ENCODE measurements at regions not wholly inside any gene's neighbourhood (a gene's known extent, or its start where the extent isn't known, plus 50 kb on each side); places are given as distances from the start of the nearest gene placed in this dataset.

DNA sequence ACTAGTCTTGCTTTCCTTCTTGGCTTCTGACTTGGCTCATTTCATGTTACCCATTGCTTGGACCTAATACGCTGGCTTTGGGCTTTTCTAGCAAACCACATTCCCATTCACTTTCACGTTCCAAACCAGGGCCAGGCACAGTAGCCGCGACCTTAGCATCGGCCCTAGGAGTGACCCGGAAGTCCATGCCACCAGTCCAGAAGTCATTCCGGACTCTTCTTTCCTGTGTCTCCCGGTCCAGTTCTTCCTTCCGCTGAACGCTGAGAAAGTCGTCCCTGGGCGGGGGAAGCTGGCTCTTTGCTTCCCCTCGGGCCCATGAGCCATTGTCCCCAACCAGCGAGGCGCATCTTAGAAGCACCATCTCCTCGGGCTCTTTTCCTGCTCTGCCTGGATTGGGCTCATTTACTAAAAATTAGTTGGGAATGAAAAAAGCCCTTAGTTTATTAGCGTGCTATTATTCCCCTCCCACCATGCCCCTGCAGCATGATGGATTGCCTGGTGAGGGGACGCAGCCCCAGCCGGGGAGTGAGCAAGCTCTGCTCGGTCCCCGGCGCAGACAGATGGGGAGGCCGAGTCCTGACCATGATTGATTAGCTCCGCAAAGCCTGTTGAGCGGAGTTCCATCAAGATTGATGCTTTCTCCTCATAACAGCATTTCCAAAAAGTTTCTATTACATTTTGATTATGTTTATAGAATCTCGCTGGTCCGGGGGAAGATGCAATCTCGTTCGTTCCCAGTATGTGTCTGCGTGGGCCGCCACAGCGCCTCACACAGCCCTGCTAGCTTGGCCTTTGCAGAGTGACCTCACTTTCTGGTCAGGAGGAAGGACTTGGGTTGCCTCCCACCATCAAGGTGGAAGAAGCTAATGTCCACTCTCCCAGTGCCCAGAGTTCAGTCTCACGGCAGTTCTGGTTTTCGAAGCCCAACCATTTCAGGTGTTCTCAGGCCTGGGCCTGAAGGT, 115.1 kb upstream of the TOP1 start:
- H3K9me3 ChIP-seq = peaks cover 0 to 11% (median 5%) of the 10 kb centered on the region in 8 donors
- no peak for DNase-seq
- H3K4me3 ChIP-seq = no peak overlapping the region
- no peaks in the 10 kb centered on the region for H3K36me3 ChIP-seq
- H3K4me1 ChIP-seq = no peaks in the 10 kb centered on the region
- H3K27me3 ChIP-seq (replicated peaks in 1 of 7) = no peaks in the 10 kb centered on the region
- no peak for TF ChIP-seq POLR2A (IDR thresholded peaks at IDR 0.05)
- TF ChIP-seq, protein P1, sequence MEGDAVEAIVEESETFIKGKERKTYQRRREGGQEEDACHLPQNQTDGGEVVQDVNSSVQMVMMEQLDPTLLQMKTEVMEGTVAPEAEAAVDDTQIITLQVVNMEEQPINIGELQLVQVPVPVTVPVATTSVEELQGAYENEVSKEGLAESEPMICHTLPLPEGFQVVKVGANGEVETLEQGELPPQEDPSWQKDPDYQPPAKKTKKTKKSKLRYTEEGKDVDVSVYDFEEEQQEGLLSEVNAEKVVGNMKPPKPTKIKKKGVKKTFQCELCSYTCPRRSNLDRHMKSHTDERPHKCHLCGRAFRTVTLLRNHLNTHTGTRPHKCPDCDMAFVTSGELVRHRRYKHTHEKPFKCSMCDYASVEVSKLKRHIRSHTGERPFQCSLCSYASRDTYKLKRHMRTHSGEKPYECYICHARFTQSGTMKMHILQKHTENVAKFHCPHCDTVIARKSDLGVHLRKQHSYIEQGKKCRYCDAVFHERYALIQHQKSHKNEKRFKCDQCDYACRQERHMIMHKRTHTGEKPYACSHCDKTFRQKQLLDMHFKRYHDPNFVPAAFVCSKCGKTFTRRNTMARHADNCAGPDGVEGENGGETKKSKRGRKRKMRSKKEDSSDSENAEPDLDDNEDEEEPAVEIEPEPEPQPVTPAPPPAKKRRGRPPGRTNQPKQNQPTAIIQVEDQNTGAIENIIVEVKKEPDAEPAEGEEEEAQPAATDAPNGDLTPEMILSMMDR (IDR thresholded peaks at IDR 0.05 in 8 of 11, conservative IDR thresholded peaks at IDR 0.05 in 3 of 11) = no peak
- no peak for TF ChIP-seq POLR2AphosphoS5 (IDR thresholded peaks at IDR 0.05)
- intact Hi-C loops (cut with DNase I; ENCODE audit: low total_unique reads) = no loop called here
- no peak overlapping the region for H3K27ac ChIP-seq
- 83 to 92% (median 84%) methylated on average over 34 of the region's 34 CpGs for WGBS, 5 donors

DNA sequence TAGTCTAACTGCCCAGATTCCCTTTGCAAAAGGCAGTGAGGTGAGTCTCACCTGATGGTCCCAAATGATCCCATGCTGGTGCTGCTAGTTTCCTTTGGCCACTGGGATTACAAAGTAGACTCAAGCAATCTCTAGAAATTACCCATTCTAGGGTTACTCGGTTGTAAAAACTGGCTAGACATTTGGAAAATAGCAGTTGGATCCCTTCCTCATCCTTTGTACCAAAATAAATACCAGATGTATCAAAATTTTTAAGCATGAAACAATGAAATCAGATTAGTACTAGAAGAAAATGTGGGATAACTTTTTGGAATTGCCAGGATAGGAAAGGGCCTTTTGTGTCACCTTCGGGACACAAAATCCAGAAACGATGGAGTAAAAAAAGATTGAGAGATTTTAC, 112.9 kb upstream of the TOP1 start:
- intact Hi-C loops (cut with DNase I; ENCODE audit: low total_unique reads) = no loop called here
- H3K9me3 ChIP-seq = peaks cover 0 to 8% (median 4%) of the 10 kb centered on the region in 8 donors
- no peaks in the 10 kb centered on the region for H3K27me3 ChIP-seq (replicated peaks in 1 of 7)
- WGBS, 5 donors = 73 to 95% (median 93%) methylated on average over 3 of the region's 3 CpGs
- DNase-seq = no peak
- no peak for TF ChIP-seq POLR2AphosphoS5 (IDR thresholded peaks at IDR 0.05)
- TF ChIP-seq POLR2A (IDR thresholded peaks at IDR 0.05) = no peak
- TF ChIP-seq, protein P1 (IDR thresholded peaks at IDR 0.05 in 8 of 11, conservative IDR thresholded peaks at IDR 0.05 in 3 of 11) = no peak
- no peak overlapping the region for H3K27ac ChIP-seq
- H3K36me3 ChIP-seq = no peaks in the 10 kb centered on the region
- H3K4me3 ChIP-seq = no peak overlapping the region
- H3K4me1 ChIP-seq = no peaks in the 10 kb centered on the region

DNA sequence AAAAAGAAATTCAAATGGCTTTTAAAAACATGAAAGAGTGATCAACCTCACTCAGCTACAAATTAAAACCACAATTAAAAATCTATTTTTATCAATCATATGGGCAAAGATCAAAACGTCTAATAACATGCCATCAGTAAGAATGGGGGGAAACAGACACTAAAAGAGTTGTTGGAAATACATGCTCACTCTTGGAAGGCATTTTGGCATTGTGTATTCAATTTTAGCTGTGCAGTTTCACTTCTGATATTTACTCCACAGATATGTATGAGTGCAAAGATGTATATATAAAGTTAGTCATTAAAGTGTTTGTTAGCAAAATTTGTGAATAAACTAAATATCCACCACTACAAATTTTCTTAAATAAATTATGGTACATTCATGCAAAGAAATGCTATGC, 112.3 kb upstream of the TOP1 start:
- Histone ChIP-seq H3K27me3 (replicated peaks in 1 of 7) (no peaks in the 10 kb centered on the region), H3K36me3 (no peaks in the 10 kb centered on the region), H3K4me1 (no peaks in the 10 kb centered on the region), H3K27ac (no peak overlapping the region), H3K9me3 (peaks cover 0 to 3% (median 0%) of the 10 kb centered on the region in 8 donors), H3K4me3 (no peak overlapping the region)
- DNase-seq = no peak
- TF ChIP-seq POLR2AphosphoS5 (IDR thresholded peaks at IDR 0.05) (no peak), POLR2A (IDR thresholded peaks at IDR 0.05) (no peak)
- TF ChIP-seq, protein P1 (IDR thresholded peaks at IDR 0.05 in 8 of 11, conservative IDR thresholded peaks at IDR 0.05 in 3 of 11) = no peak
- intact Hi-C loops (cut with DNase I; ENCODE audit: low total_unique reads) = no loop called here
- 28 to 51% (median 42%) methylated on average over 1 of the region's 1 CpG for WGBS, 5 donors

DNA sequence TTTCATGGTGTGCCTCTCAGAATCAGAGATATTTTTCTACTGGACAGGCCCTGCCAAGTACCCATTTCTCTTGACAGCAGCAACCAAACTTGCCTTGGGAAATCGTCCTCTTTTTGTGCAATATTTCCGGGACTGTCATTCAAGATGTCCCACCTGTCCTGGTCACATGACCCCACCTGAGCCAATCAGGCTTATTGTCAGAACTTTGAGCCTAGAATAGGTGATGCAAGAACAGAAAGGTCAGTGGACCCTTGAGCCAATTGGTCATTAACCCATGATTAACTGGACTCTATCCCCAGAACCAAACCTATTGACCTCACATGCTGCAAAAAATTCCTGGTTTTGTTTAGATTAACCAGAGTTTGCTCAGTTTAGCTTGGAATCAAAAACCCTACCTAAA, 108.3 kb upstream of the TOP1 start:
- intact Hi-C loops (cut with DNase I; ENCODE audit: low total_unique reads) = no loop called here
- no peak for TF ChIP-seq POLR2A (IDR thresholded peaks at IDR 0.05)
- TF ChIP-seq POLR2AphosphoS5 (IDR thresholded peaks at IDR 0.05) = no peak
- TF ChIP-seq, protein P1 (IDR thresholded peaks at IDR 0.05 in 8 of 11, conservative IDR thresholded peaks at IDR 0.05 in 3 of 11) = no peak
- no peak for DNase-seq

More for the DNA sequence above, 108.3 kb upstream of the TOP1 start:
- WGBS, 5 donors = 66 to 89% (median 81%) methylated on average over 2 of the region's 2 CpGs
- H3K4me1 ChIP-seq = no peaks in the 10 kb centered on the region
- H3K27me3 ChIP-seq (replicated peaks in 1 of 7) = no peaks in the 10 kb centered on the region
- no peak overlapping the region for H3K4me3 ChIP-seq
- no peak overlapping the region for H3K27ac ChIP-seq
- H3K9me3 ChIP-seq = no peaks in the 10 kb centered on the region
- no peaks in the 10 kb centered on the region for H3K36me3 ChIP-seq

Measured in spleen (tissue), 11 donors.